ENCODE measurements at regions not wholly inside any gene's neighbourhood (a gene's known extent, or its start where the extent isn't known, plus 50 kb on each side); places are given as distances from the start of the nearest gene placed in this dataset.

- TF ChIP-seq POLR2AphosphoS5 (IDR thresholded peaks at IDR 0.05): no peak
- TF ChIP-seq CTCF (IDR thresholded peaks at IDR 0.05): no peak
Observed at GRCh38 chr21:38937286-38937790, 131.6 kb downstream of the ETS2 start.

All from sigmoid colon (tissue), 4 donors.